ENCODE measurements at regions not wholly inside any gene's neighbourhood (a gene's known extent, or its start where the extent isn't known, plus 50 kb on each side); places are given as distances from the start of the nearest gene placed in this dataset.
"Not testable (repeated sequence)": the region's sequence is repeated elsewhere in the genome, so short reads cannot be mapped to it uniquely, and the experiment has no call there.

- no peak for TF ChIP-seq CTCF (IDR thresholded peaks at IDR 0.05)
- DNase-seq (ENCODE audit: low spot score) (no peak), ATAC-seq (ENCODE audit: low FRiP score) (no peak)
Measured at GRCh38 chr11:21988477-21988876, 204.4 kb upstream of the ANO5 start.

- not testable (repeated sequence) for DNase-seq (ENCODE audit: low spot score); ATAC-seq (ENCODE audit: low FRiP score)
Measured at GRCh38 chr11:22001803-22002202, 191.1 kb upstream of the ANO5 start.

GRCh38 chr11:22006901-22007300 lies 186.0 kb upstream of the ANO5 start:
- DNase-seq (ENCODE audit: low spot score) (no peak), ATAC-seq (ENCODE audit: low FRiP score) (no peak)
- no peak for TF ChIP-seq CTCF (IDR thresholded peaks at IDR 0.05)

GRCh38 chr11:22031791-22032190 lies 161.1 kb upstream of the ANO5 start:
- ATAC-seq (ENCODE audit: low FRiP score) (no peak), DNase-seq (ENCODE audit: low spot score) (no peak)
- TF ChIP-seq CTCF (IDR thresholded peaks at IDR 0.05) = no peak

GRCh38 chr11:22037505-22037904 lies 155.4 kb upstream of the ANO5 start:
- no peak for TF ChIP-seq CTCF (IDR thresholded peaks at IDR 0.05)
- ATAC-seq (ENCODE audit: low FRiP score) = no peak
- DNase-seq (ENCODE audit: low spot score) = no peak

- TF ChIP-seq CTCF (IDR thresholded peaks at IDR 0.05) = no peak
- DNase-seq (ENCODE audit: low spot score) (no peak), ATAC-seq (ENCODE audit: low FRiP score) (no peak)
Measured at GRCh38 chr11:22041039-22041438, 151.8 kb upstream of the ANO5 start.

- no peak for DNase-seq (ENCODE audit: low spot score)
- TF ChIP-seq CTCF (IDR thresholded peaks at IDR 0.05) = no peak
- ATAC-seq (ENCODE audit: low FRiP score) = no peak
Measured at GRCh38 chr11:22042081-22042480, 150.8 kb upstream of the ANO5 start.

- TF ChIP-seq CTCF (IDR thresholded peaks at IDR 0.05) = no peak
- ATAC-seq (ENCODE audit: low FRiP score) (no peak), DNase-seq (ENCODE audit: low spot score) (no peak)
Measured at GRCh38 chr11:22044126-22044525, 148.8 kb upstream of the ANO5 start.
